Stimulated activated CD4-positive, alpha-beta T cell treated with anti-CD3 and anti-CD28 coated beads, Interleukin-1b, Interleukin-23, amount 100 ng/mL, for 48 hours (primary cell): ENCODE measurements at regions not wholly inside any gene's neighbourhood (a gene's known extent, or its start where the extent isn't known, plus 50 kb on each side); places are given as distances from the start of the nearest gene placed in this dataset.

Experiments used
- DNase-seq: peaks from one replicate; pipeline ENCODE4 v3.0.0-alpha.2; 2020

GRCh38 chr4:89598602-89599001, 238.4 kb downstream of the SNCA start:
- no peak for DNase-seq

GRCh38 chr4:89595125-89595789, 241.7 kb downstream of the SNCA start:
- no peak for DNase-seq

- DNase-seq: no peak
Measured at GRCh38 chr4:89590128-89590527, 246.8 kb downstream of the SNCA start.

- DNase-seq: no peak
Measured at GRCh38 chr4:89588421-89588820, 248.5 kb downstream of the SNCA start.

GRCh38 chr4:89587364-89587763, 249.6 kb downstream of the SNCA start:
- DNase-seq: no peak

GRCh38 chr4:89586864-89587263, 250.1 kb downstream of the SNCA start:
- no peak for DNase-seq

- no peak for DNase-seq
Measured at GRCh38 chr4:89586318-89586717, 250.6 kb downstream of the SNCA start.

GRCh38 chr4:89582756-89583505, 254.0 kb downstream of the SNCA start:
- DNase-seq: no peak

GRCh38 chr4:89579771-89580170, 257.2 kb downstream of the SNCA start:
- DNase-seq: no peak

- no peak for DNase-seq
Measured at GRCh38 chr4:89576246-89576645, 260.7 kb downstream of the SNCA start.

GRCh38 chr4:89575840-89576239, 261.1 kb downstream of the SNCA start:
- DNase-seq: no peak

- DNase-seq: no peak
Measured at GRCh38 chr4:89574176-89574575, 262.8 kb downstream of the SNCA start.

- no peak for DNase-seq
Measured at GRCh38 chr4:89573656-89574055, 263.3 kb downstream of the SNCA start.

- no peak for DNase-seq
Measured at GRCh38 chr4:89572224-89572858, 264.6 kb downstream of the SNCA start.

- DNase-seq: no peak
Measured at GRCh38 chr4:89570931-89571330, 263.3 kb upstream of the GPRIN3 start.

GRCh38 chr4:89567936-89568335, 260.3 kb upstream of the GPRIN3 start:
- DNase-seq: no peak

- DNase-seq: no peak
Measured at GRCh38 chr4:89563431-89563830, 255.8 kb upstream of the GPRIN3 start.

GRCh38 chr4:89562746-89563145, 255.1 kb upstream of the GPRIN3 start:
- DNase-seq: no peak

- no peak for DNase-seq
Measured at GRCh38 chr4:89561048-89561447, 253.4 kb upstream of the GPRIN3 start.

- no peak for DNase-seq
Measured at GRCh38 chr4:89558147-89558546, 250.5 kb upstream of the GPRIN3 start.

- no peak for DNase-seq
Measured at GRCh38 chr4:89556601-89557305, 249.2 kb upstream of the GPRIN3 start.

- DNase-seq: no peak
Measured at GRCh38 chr4:89551191-89551590, 243.6 kb upstream of the GPRIN3 start.

GRCh38 chr4:89549907-89550306, 242.3 kb upstream of the GPRIN3 start:
- no peak for DNase-seq

GRCh38 chr4:89545315-89545714, 237.7 kb upstream of the GPRIN3 start:
- DNase-seq: no peak
